ENCODE measurements at regions not wholly inside any gene's neighbourhood (a gene's known extent, or its start where the extent isn't known, plus 50 kb on each side); places are given as distances from the start of the nearest gene placed in this dataset.

DNA sequence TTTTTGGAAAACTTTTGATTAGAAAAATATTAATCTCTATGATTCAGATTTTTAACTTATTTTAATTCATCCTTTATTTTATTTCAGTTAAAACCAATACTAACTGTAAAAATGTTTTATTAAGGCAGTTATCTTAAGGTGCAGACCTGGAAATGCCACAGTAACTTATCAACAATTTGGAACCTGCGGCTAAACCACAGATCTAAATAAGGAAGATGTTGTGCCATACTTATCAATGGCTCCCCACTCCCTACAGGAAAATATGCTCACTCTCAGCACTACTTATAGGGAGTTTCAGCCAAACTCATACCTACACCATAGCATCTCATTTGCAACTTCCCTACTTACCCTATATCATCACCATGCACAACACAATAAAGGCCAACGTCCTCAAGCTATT is 226.9 kb upstream of the KYNU start:
- TF ChIP-seq CTCF (IDR thresholded peaks at IDR 0.05; ENCODE audit: insufficient read depth, low read length) = no peak
- no peak for TF ChIP-seq POLR2AphosphoS5 (IDR thresholded peaks at IDR 0.05; ENCODE audit: low read depth)
- TF ChIP-seq, protein P1, sequence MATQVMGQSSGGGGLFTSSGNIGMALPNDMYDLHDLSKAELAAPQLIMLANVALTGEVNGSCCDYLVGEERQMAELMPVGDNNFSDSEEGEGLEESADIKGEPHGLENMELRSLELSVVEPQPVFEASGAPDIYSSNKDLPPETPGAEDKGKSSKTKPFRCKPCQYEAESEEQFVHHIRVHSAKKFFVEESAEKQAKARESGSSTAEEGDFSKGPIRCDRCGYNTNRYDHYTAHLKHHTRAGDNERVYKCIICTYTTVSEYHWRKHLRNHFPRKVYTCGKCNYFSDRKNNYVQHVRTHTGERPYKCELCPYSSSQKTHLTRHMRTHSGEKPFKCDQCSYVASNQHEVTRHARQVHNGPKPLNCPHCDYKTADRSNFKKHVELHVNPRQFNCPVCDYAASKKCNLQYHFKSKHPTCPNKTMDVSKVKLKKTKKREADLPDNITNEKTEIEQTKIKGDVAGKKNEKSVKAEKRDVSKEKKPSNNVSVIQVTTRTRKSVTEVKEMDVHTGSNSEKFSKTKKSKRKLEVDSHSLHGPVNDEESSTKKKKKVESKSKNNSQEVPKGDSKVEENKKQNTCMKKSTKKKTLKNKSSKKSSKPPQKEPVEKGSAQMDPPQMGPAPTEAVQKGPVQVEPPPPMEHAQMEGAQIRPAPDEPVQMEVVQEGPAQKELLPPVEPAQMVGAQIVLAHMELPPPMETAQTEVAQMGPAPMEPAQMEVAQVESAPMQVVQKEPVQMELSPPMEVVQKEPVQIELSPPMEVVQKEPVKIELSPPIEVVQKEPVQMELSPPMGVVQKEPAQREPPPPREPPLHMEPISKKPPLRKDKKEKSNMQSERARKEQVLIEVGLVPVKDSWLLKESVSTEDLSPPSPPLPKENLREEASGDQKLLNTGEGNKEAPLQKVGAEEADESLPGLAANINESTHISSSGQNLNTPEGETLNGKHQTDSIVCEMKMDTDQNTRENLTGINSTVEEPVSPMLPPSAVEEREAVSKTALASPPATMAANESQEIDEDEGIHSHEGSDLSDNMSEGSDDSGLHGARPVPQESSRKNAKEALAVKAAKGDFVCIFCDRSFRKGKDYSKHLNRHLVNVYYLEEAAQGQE (IDR thresholded peaks at IDR 0.05; ENCODE audit: insufficient replicate concordance, low read depth) = no peak
- no peak for TF ChIP-seq GABPA (IDR thresholded peaks at IDR 0.05; ENCODE audit: low read depth)
- no peak for TF ChIP-seq SPI1 (IDR thresholded peaks at IDR 0.05; ENCODE audit: borderline replicate concordance, low read depth)

All from HL-60 (cell line).